HuH-7 (cell line): ENCODE measurements at regions not wholly inside any gene's neighbourhood (a gene's known extent, or its start where the extent isn't known, plus 50 kb on each side); places are given as distances from the start of the nearest gene placed in this dataset.
"Not testable (repeated sequence)": the region's sequence is repeated elsewhere in the genome, so short reads cannot be mapped to it uniquely, and the experiment has no call there.

Source experiments
- DNase-seq: peaks from one replicate; pipeline ENCODE4 v3.0.0; 2011; ENCODE audit warnings: low spot score

GRCh38 chr5:60546207-60546606, 153.8 kb downstream of the DEPDC1B start:
- no peak for DNase-seq

GRCh38 chr5:60545551-60545950, 154.4 kb downstream of the DEPDC1B start:
- no peak for DNase-seq

DNA sequence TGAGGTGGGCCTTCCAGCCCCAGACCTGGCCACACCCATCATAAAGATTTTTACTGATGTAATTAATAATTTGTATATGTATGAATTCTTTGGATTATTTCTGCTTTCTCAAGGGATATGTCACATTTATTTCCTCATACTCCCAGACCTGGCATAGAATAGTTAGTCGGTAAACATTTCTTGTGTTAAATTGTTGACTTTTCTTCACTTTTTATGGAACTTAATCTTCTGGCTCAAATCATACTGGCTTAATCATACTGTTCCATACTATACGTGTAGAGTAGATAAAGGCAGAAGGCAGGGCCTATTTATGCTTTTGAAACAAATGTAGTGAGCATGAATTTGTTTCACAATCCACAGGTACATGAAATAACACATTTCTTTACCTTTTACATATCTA, 155.8 kb downstream of the DEPDC1B start:
- DNase-seq = no peak

DNA sequence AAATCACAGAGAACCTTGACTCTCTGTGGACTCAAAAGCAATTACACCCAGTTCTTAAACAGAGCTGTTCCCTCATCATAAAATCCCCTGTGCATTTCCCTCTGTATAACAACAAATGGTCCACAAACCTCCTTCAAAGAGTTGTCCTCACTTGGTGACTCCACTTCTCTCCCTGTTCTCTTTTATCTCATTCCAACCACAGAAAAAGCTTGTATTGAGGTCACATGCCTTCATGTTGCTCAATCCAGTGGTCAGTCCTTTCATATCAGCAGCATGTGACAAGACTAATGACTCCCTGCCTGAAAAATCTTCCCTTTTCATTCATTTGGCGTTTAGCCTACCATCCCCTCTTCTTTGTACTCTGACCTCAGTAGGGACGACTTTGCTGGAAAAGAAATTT, 158.0 kb downstream of the DEPDC1B start:
- peak; percentile 31 for DNase-seq

GRCh38 chr5:60540856-60541805, 158.8 kb downstream of the DEPDC1B start:
- DNase-seq = no peak

DNA sequence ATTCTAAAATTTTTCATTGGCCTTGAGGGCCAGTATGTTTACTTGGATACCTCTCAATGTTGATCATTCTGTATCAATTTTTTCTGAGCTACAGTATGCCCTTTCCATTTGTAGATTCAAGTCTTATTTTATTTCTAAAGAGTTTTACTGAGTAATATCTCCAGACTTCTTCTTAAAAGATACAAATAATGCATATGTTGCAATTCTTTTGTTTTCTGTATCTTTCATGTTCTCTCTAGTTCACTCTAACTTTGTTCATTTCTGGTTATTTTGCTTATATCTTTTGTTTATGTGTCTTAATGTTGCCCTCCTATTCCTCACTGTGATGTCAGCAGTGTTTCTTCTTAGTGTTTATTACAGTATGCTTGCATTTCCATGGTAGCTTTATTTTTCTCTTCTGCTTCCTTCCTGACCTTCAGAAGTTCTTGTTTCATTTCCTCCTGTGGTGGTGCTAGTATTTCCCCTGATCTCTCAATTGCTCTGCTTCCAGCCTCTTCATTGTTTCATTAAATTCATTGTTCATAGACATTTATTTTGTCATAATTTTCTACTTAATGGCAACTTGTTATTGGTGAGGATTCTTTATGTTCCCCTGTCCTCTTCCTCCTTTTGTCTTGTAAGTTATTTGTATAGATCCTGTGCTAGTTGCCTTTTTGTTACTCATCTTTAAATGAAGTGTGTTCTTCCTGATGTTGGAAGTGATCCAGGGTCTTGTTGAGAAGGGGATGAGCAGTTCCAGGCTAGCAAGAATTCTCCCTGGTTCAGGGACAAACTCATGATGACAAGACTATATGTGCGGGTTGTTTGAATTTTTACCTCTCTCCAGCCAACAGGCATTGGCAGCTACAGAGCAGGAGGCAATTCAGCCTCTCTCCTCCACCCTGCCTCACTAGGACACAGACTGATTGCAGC, 160.8 kb downstream of the DEPDC1B start:
- no peak for DNase-seq

- no peak for DNase-seq
Observed at GRCh38 chr5:60538426-60538825, 161.5 kb downstream of the DEPDC1B start.

DNA sequence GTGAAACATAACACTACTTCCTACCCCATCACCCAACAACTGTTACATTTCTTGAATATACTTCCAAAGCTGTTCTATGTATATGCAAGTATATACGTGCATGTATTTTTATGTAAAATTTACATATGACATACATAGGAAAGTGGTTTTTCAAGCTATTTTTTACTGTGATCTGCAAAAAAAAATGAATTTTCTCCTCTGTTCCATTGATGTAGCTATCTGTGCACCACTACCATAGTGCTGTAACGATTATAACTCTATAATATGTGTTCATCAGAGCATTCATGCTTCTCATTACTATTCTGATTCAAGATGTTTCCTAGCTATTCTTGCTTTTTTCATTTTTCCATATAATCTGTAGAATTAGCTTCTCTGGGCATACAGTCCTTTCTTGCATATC, 164.0 kb downstream of the DEPDC1B start:
- no peak for DNase-seq

DNA sequence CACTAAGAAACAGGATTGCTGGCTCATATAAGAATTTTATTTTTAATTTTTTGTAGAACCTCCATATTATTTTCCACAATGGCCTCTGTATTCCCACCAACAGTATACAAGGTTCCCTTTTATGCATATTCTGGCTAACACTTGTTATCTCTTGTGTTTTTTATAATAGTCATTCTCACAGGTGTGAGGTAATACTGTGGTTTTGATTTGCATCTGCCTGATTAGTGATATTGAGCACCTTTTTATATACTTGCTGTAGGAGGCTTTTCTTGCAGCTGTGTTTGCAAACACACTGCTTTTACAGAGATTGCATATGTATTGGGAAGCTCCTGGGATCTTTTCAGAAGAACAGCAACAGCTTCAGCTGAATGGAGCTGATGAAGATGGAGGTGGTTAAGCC, 164.8 kb downstream of the DEPDC1B start:
- DNase-seq = no peak

- no peak for DNase-seq
Observed at GRCh38 chr5:60533789-60534188, 166.2 kb downstream of the DEPDC1B start.

- not testable (repeated sequence) for DNase-seq
Observed at GRCh38 chr5:60532796-60533195, 167.2 kb downstream of the DEPDC1B start.

GRCh38 chr5:60530144-60530848, 169.7 kb downstream of the DEPDC1B start:
- DNase-seq = not testable (repeated sequence)

DNA sequence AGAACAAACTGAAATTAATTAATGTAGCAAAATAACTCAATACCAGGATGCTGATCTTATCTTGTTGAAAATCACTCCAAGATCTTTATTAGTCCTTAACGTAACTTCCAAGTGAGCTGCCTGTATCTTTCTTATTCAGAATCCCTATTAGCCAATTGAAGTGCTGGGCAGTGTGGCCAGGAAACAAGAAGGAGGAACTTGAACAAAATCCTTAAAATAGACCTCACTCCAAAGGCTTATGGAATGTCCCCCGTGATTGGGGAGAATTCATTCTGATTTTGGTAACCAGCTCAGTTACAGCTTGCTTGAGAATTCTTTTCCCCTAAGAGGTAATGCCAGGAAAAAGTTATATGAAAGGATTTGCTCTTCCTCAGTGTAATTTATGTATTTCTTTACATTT, 171.0 kb downstream of the DEPDC1B start:
- DNase-seq = no peak

- no peak for DNase-seq
Observed at GRCh38 chr5:60527072-60527471, 172.9 kb downstream of the DEPDC1B start.

DNA sequence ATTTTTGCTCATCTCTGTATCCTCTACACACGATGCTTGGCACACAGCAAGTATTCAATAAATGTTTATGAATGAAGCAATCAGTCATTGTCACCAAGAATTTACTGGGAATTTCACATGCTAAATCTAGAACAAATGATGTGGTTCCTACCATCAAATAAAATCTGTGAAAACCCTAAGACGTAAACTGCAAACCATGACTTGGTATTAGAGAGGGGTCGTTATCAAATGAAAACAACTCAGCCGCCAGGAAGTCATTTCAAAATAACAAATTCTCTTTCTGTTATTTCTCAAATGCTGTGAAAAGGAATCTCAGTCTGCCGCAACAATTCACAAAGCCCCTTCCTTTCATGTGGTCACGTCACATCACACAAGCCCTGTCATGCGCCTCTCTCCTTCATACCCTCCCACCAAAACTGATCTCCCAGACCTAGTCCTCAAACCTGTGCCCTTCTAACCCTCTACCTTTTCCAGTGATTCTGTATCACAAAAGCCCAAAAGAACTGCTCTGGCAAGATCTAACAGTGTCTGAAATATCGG, 173.6 kb downstream of the DEPDC1B start:
- no peak for DNase-seq

GRCh38 chr5:60522292-60522905, 177.6 kb downstream of the DEPDC1B start:
- DNase-seq = no peak

- DNase-seq = no peak
Observed at GRCh38 chr5:60521376-60522291, 178.3 kb downstream of the DEPDC1B start.

DNA sequence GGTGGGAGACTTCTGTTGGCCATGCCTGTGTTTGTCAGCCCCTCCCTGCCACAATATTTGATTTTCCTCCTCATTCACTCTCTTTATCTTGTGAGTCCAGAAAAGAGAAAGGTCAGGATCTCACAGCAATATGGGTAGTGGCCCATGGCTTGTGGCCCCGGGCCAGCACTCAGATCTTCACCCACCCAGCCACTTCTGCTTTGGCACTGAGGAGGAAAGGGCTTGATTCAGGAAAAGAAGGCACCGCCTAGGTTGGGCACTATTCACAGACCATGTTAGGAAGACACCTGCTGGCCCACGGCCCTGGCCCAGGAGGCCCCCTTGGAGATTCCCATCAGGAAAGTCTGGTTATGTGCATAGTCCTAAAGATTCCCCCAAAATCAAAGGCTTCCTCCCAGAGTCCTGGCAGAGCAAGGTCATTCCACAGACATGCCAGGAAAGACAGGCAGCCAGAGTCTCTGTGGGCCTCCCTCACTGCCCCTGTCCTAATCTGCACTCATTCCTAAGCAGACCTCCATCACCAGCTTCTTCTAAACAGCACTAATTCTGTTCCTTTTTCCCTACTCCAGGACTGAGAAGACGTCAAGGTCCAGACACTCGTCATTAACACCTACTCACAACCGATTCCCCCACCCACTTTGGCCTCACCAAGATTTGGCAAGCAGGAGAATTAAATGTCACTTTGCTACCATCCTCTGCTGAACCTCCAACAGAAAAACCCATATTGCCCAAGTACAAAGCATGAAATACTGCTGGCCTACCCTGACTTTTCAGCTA, 179.3 kb downstream of the DEPDC1B start:
- DNase-seq = no peak

DNA sequence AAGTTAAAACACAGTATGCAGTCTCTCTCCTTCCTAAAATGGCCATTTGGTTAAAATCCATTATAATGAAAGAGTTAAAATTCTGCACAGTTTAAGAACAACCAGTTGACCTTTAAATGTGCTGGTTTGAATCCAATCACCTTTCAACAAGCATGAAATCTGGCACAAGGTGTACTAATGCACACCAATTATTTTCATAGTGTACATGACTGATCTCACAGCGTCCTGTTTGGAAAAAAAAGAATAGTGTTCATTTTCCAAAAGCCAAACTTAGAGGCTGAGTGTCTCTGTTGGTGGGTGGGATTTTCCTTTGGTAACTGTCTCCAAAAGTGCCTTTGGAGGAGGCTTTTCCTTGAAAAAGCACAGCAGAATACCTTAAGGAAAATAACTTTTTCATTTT, 180.6 kb downstream of the DEPDC1B start:
- no peak for DNase-seq

DNA sequence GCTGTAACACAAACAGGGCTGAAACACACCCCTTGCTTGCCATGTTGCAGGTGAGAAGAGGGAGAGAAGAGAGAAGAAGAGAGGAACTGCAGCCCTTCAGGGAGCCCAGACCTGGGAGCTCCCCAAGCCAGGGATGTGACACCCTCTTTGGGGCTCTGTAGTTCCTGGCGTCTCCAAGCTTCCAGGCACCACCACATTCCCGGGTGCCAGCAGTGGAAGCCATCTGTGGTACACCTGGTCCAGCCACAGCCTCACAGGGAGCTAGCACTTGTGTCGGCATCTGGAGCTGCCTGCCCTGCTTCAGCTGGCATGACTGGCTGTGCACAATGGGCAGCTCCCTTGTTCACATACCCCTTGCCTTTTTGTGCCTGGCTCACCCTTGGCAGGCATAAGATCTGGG, 182.1 kb downstream of the DEPDC1B start:
- DNase-seq = no peak
